Muscle of leg (tissue), 3 donors: ENCODE measurements at regions not wholly inside any gene's neighbourhood (a gene's known extent, or its start where the extent isn't known, plus 50 kb on each side); places are given as distances from the start of the nearest gene placed in this dataset.
A peak's percentile ranks its signal among the peaks of the same experiment; 100 is the strongest.

Experiments used
- DNase-seq: peaks from one replicate; pipeline ENCODE4 v3.0.0; 2013
- H3K27ac ChIP-seq: one replicate; pipeline ENCODE4 v1.5.1; 2013; ENCODE audit warnings: mild to moderate bottlenecking, low read length, control low read depth
- H3K27me3 ChIP-seq: one replicate; pipeline ENCODE4 v1.6.1; 2013; ENCODE audit warnings: low read length; ENCODE audit not compliant: control insufficient read depth, insufficient read depth
- H3K36me3 ChIP-seq: one replicate; pipeline ENCODE4 v1.6.1; 2013; ENCODE audit warnings: low read length; ENCODE audit not compliant: control insufficient read depth, insufficient read depth
- H3K4me1 ChIP-seq: one replicate; pipeline ENCODE4 v1.6.1; 2013; ENCODE audit warnings: low read length; ENCODE audit not compliant: control insufficient read depth, insufficient read depth
- H3K4me3 ChIP-seq: one replicate; pipeline ENCODE4 v1.5.1; 2013; ENCODE audit warnings: low read length, control low read depth
- H3K9me3 ChIP-seq: replicated peaks from 2 replicates; pipeline ENCODE4 v1.6.1; 2013; ENCODE audit warnings: low read depth, low read length; ENCODE audit not compliant: control insufficient read depth
- WGBS: methylation state at CpG from one replicate; pipeline ENCODE4 v1.1.5; 2013; ENCODE audit warnings: missing lambda C conversion rate; ENCODE audit not compliant: insufficient coverage; 5-methylcytosine and 5-hydroxymethylcytosine counted together

DNA sequence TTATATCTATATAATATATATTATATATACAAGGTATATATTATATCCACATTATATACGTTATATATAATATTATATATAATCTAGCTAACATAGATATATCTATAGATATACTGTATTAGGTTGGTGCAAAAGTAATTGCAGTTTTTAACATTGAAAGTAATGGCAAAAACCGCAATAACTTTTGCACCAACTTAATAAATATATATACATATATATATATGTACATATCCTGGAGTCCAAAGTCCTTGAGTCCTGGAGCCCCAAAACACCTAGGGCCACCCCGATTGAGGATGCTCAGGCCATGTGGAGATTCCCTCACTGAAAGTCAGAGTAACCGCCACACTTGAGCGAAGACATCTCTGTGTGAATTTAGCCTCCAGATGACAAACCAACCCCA, 408.2 kb upstream of the AUTS2 start:
- H3K36me3 ChIP-seq: no peaks in the 10 kb centered on the region
- peaks cover 5% of the 10 kb centered on the region for H3K4me1 ChIP-seq
- no peaks in the 10 kb centered on the region for H3K9me3 ChIP-seq
- no peak overlapping the region for H3K27ac ChIP-seq
- H3K4me3 ChIP-seq: no peak overlapping the region
- no peak for DNase-seq
- peaks cover 2% of the 10 kb centered on the region for H3K27me3 ChIP-seq
- WGBS: 93% methylated on average over 3 of the region's 5 CpGs

- Histone ChIP-seq H3K4me3 (no peak overlapping the region), H3K27ac (no peak overlapping the region), H3K4me1 (peaks cover 5% of the 10 kb centered on the region), H3K36me3 (no peaks in the 10 kb centered on the region), H3K9me3 (no peaks in the 10 kb centered on the region), H3K27me3 (peaks cover 2% of the 10 kb centered on the region)
- peak; percentile 76 for DNase-seq
- WGBS: 40% methylated on average over 2 of the region's 2 CpGs
Observed at GRCh38 chr7:69190763-69191162, 407.5 kb upstream of the AUTS2 start.

- H3K9me3 ChIP-seq: peaks cover 5% of the 10 kb centered on the region
- peaks cover 2% of the 10 kb centered on the region for H3K27me3 ChIP-seq
- no peak overlapping the region for H3K4me3 ChIP-seq
- no peak overlapping the region for H3K27ac ChIP-seq
- no peak for DNase-seq
- no CpG with 5 or more reads among the region's 3 CpGs for WGBS
- no peaks in the 10 kb centered on the region for H3K36me3 ChIP-seq
- peaks cover 5% of the 10 kb centered on the region for H3K4me1 ChIP-seq
Observed at GRCh38 chr7:69192134-69192533, 406.1 kb upstream of the AUTS2 start.

DNA sequence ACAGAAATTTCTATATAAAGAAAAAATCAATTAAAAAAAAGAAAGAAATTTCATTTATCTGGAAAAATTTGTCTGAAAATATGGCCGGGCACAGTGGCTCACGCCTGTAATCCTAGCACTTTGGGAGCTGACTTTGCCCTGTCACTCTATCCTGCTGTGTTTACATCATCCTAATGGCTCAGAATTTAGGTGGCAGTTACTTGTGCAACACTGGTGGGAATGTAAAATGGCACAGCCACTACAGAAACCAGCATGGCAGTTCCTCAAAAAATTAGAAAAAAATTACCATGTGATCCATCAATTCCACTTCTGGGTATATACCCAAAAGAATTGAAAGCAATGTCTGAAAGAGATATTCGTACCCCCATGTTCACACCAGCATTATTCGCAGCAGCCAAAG, 405.2 kb upstream of the AUTS2 start:
- Histone ChIP-seq H3K27me3 (peaks cover 2% of the 10 kb centered on the region), H3K4me1 (peaks cover 5% of the 10 kb centered on the region), H3K4me3 (no peak overlapping the region), H3K9me3 (peaks cover 5% of the 10 kb centered on the region), H3K36me3 (no peaks in the 10 kb centered on the region), H3K27ac (no peak overlapping the region)
- no peak for DNase-seq
- WGBS: 100% methylated on average over 1 of the region's 4 CpGs

- no peaks in the 10 kb centered on the region for H3K4me1 ChIP-seq
- no peak overlapping the region for H3K4me3 ChIP-seq
- H3K9me3 ChIP-seq: peaks cover 5% of the 10 kb centered on the region
- no CpG with 5 or more reads among the region's 1 CpG for WGBS
- no peak for DNase-seq
- no peaks in the 10 kb centered on the region for H3K36me3 ChIP-seq
- no peak overlapping the region for H3K27ac ChIP-seq
- H3K27me3 ChIP-seq: peaks cover 2% of the 10 kb centered on the region
Observed at GRCh38 chr7:69196593-69196992, 401.7 kb upstream of the AUTS2 start.

- H3K36me3 ChIP-seq: no peaks in the 10 kb centered on the region
- DNase-seq: no peak
- H3K27ac ChIP-seq: no peak overlapping the region
- no CpG with 5 or more reads among the region's 1 CpG for WGBS
- H3K27me3 ChIP-seq: no peaks in the 10 kb centered on the region
- no peak overlapping the region for H3K4me3 ChIP-seq
- H3K9me3 ChIP-seq: peaks cover 5% of the 10 kb centered on the region
- H3K4me1 ChIP-seq: no peaks in the 10 kb centered on the region
Observed at GRCh38 chr7:69198250-69198649, 400.0 kb upstream of the AUTS2 start.

GRCh38 chr7:69199041-69199440, 399.2 kb upstream of the AUTS2 start:
- Histone ChIP-seq H3K36me3 (no peaks in the 10 kb centered on the region), H3K9me3 (peaks cover 5% of the 10 kb centered on the region), H3K27ac (no peak overlapping the region), H3K4me1 (peaks cover 3% of the 10 kb centered on the region), H3K4me3 (no peak overlapping the region), H3K27me3 (no peaks in the 10 kb centered on the region)
- 69% methylated on average over 5 of the region's 5 CpGs for WGBS
- DNase-seq: no peak

DNA sequence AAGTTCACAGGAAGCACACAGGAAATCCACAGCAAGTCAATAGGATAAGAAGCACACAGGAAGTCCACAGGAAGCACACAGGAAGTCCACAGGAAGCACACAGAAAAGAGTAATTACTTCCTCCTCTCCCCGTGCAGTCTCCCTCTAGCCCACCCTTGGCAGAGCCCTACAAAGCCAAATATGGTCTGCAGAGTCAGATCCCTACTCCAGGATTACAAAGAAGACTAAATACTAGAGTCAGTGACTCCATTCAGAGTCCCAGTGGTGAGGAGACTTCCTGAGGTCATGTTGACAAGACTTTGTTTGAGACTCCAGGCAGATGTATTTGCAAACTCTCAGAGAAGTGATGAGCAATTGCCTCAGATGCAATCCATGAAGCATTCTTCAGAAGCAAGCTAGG, 398.6 kb upstream of the AUTS2 start:
- no peak overlapping the region for H3K27ac ChIP-seq
- no CpG with 5 or more reads among the region's 1 CpG for whole genome bisulfite sequencing

GRCh38 chr7:69203871-69204270, 394.4 kb upstream of the AUTS2 start:
- H3K36me3 ChIP-seq: no peaks in the 10 kb centered on the region
- no CpG with 5 or more reads among the region's 2 CpGs for WGBS
- no peak overlapping the region for H3K4me3 ChIP-seq
- no peak for DNase-seq
- no peaks in the 10 kb centered on the region for H3K9me3 ChIP-seq
- no peak overlapping the region for H3K27ac ChIP-seq
- no peaks in the 10 kb centered on the region for H3K27me3 ChIP-seq
- peaks cover 3% of the 10 kb centered on the region for H3K4me1 ChIP-seq

More for the DNA sequence above, 398.6 kb upstream of the AUTS2 start:
- no peaks in the 10 kb centered on the region for H3K27me3 ChIP-seq
- DNase-seq: no peak
- no peaks in the 10 kb centered on the region for H3K36me3 ChIP-seq
- H3K4me3 ChIP-seq: no peak overlapping the region
- H3K9me3 ChIP-seq: peaks cover 5% of the 10 kb centered on the region
- H3K4me1 ChIP-seq: peaks cover 3% of the 10 kb centered on the region

GRCh38 chr7:69204943-69205342, 393.3 kb upstream of the AUTS2 start:
- Histone ChIP-seq H3K27me3 (no peaks in the 10 kb centered on the region), H3K36me3 (no peaks in the 10 kb centered on the region), H3K27ac (peak overlapping the region; percentile 13), H3K9me3 (no peaks in the 10 kb centered on the region), H3K4me1 (peaks cover 3% of the 10 kb centered on the region), H3K4me3 (no peak overlapping the region)
- WGBS: no CpG with 5 or more reads among the region's 3 CpGs
- peak; percentile 39 for DNase-seq

DNA sequence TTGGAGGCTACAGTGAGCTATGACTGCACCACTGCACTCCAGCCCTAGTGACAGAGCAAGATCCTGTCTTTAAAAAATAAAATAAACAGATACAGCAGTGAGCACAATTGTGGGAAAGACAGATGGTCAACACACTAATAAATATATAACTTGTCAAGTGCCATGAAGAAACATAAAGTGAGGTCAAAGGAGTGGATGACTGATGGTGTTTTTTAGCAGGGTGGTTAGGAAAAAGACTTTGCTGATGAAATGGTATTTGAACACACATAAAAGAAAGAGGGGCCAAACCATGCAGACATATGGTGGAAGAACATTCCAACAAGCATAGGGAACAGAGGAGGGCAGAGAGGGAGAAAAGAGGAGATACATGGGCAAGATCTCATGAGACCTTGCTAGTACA, 392.7 kb upstream of the AUTS2 start:
- H3K4me3 ChIP-seq: no peak overlapping the region
- H3K27me3 ChIP-seq: no peaks in the 10 kb centered on the region
- no peak for DNase-seq
- no peak overlapping the region for H3K27ac ChIP-seq
- H3K4me1 ChIP-seq: peaks cover 3% of the 10 kb centered on the region
- no peaks in the 10 kb centered on the region for H3K36me3 ChIP-seq
- no peaks in the 10 kb centered on the region for H3K9me3 ChIP-seq
